SK-MEL-5 (cell line): ENCODE measurements at regions not wholly inside any gene's neighbourhood (a gene's known extent, or its start where the extent isn't known, plus 50 kb on each side); places are given as distances from the start of the nearest gene placed in this dataset.
"Not testable (repeated sequence)": the region's sequence is repeated elsewhere in the genome, so short reads cannot be mapped to it uniquely, and the experiment has no call there.

Experiments
- DNase-seq: peaks from one replicate; pipeline ENCODE4 v3.0.0-alpha.2; 2016; ENCODE audit warnings: low read depth, low spot score
- in situ Hi-C: cut with HindIII; loops from 2 replicates; pipeline ENCODE4 v1.10.0; 2016; ENCODE audit warnings: low sequenced_read_pairs, high pct_unique_total_duplicates, low pct_unique_long_range_greater_than_20kb

GRCh38 chr7:53596230-53596629 lies 560.8 kb downstream of the POM121L12 start:
- no peak for DNase-seq
- in situ Hi-C loops = no loop called here

- in situ Hi-C loops = no loop called here
These were observed 564.9 kb downstream of the POM121L12 start for GRCh38 chr7:53600296-53600695.

GRCh38 chr7:53602817-53603418 lies 567.5 kb downstream of the POM121L12 start:
- in situ Hi-C loops = no loop called here
- no peak for DNase-seq

More at GRCh38 chr7:53600296-53600695, 564.9 kb downstream of the POM121L12 start:
- DNase-seq = no peak

- no peak for DNase-seq
- in situ Hi-C loops = no loop called here
These were observed 568.0 kb downstream of the POM121L12 start for GRCh38 chr7:53603461-53603860.

- in situ Hi-C loops = no loop called here
- no peak for DNase-seq
These were observed 568.8 kb downstream of the POM121L12 start for GRCh38 chr7:53604201-53604600.

GRCh38 chr7:53607961-53608360 lies 572.5 kb downstream of the POM121L12 start:
- DNase-seq = no peak
- in situ Hi-C loops = no loop called here

- no peak for DNase-seq
- in situ Hi-C loops = no loop called here
These were observed 573.8 kb downstream of the POM121L12 start for GRCh38 chr7:53609185-53609584.

GRCh38 chr7:53611043-53611442 lies 575.6 kb downstream of the POM121L12 start:
- in situ Hi-C loops = no loop called here

GRCh38 chr7:53624356-53624755 lies 588.9 kb downstream of the POM121L12 start:
- in situ Hi-C loops = no loop called here
- no peak for DNase-seq

More at GRCh38 chr7:53611043-53611442, 575.6 kb downstream of the POM121L12 start:
- DNase-seq = no peak

- no peak for DNase-seq
- in situ Hi-C loops = no loop called here
These were observed 593.3 kb downstream of the POM121L12 start for GRCh38 chr7:53628775-53629174.

GRCh38 chr7:53635251-53635650 lies 599.8 kb downstream of the POM121L12 start:
- DNase-seq, in situ Hi-C loops: not testable (repeated sequence)

- in situ Hi-C loops = no loop called here
- DNase-seq = no peak
These were observed 603.1 kb downstream of the POM121L12 start for GRCh38 chr7:53638517-53638916.

- no peak for DNase-seq
- in situ Hi-C loops = no loop called here
These were observed 605.7 kb downstream of the POM121L12 start for GRCh38 chr7:53641091-53641490.

GRCh38 chr7:53642361-53642760 lies 606.9 kb downstream of the POM121L12 start:
- in situ Hi-C loops = no loop called here
- DNase-seq = no peak

GRCh38 chr7:53642866-53643265 lies 607.4 kb downstream of the POM121L12 start:
- no peak for DNase-seq
- in situ Hi-C loops = no loop called here

GRCh38 chr7:53656881-53657280 lies 621.4 kb downstream of the POM121L12 start:
- DNase-seq = no peak
- in situ Hi-C loops = no loop called here

- DNase-seq = no peak
- in situ Hi-C loops = no loop called here
These were observed 622.2 kb downstream of the POM121L12 start for GRCh38 chr7:53657586-53657985.

- no peak for DNase-seq
- in situ Hi-C loops = no loop called here
These were observed 623.5 kb downstream of the POM121L12 start for GRCh38 chr7:53658951-53659350.

GRCh38 chr7:53661645-53662217 lies 626.3 kb downstream of the POM121L12 start:
- DNase-seq = no peak
- in situ Hi-C loops = no loop called here
